Activated naive CD4-positive, alpha-beta T cell treated with Interleukin-2 at 50 U/mL for 16 hours (primary cell): ENCODE measurements at regions not wholly inside any gene's neighbourhood (a gene's known extent, or its start where the extent isn't known, plus 50 kb on each side); places are given as distances from the start of the nearest gene placed in this dataset.
"Not testable (repeated sequence)": the region's sequence is repeated elsewhere in the genome, so short reads cannot be mapped to it uniquely, and the experiment has no call there.

Experiments
- DNase-seq: peaks from one replicate; pipeline ENCODE4 v3.0.0-alpha.2; 2020

GRCh38 chr15:22241451-22241850 is 161.1 kb downstream of the OR4M2 start:
- no peak for DNase-seq

DNA sequence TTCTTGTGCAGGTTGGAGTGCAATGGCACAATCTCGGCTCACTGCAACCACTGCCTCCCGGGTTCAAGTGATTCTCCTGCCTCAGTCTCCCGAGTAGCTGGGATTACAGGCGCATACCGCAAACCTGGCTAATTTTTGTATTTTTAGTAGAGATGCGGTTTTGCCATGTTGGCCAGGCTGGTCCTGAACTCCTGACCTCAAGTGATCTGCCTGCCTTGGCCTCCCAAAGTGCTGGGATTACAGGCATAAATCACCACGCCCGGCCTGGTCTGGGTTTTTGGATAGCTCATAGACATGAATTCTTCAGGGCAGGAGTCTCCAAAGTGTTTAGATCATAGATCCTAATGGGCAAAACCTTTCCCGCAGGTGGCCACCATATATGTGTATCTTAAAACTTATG is 162.0 kb downstream of the OR4M2 start:
- not testable (repeated sequence) for DNase-seq

- DNase-seq = no peak
Measured at GRCh38 chr15:22243440-22244130, 163.3 kb downstream of the OR4M2 start.

- not testable (repeated sequence) for DNase-seq
Measured at GRCh38 chr15:22249511-22249910, 169.2 kb downstream of the OR4M2 start.

- not testable (repeated sequence) for DNase-seq
Measured at GRCh38 chr15:22250501-22251290, 170.4 kb downstream of the OR4M2 start.

DNA sequence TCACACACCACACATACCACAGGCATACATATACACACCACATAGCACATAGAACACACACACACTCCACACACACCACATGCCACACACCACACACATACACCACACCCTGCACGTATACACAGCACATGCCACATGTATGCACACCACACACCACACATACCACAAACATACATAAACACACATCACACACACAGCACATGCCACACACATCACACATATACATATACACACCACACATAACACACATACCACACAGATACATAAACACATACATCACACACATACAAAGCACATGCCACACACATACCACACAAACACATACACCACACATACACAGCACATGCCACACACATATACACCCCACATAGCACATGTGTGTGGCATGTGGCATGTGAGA is 171.1 kb downstream of the OR4M2 start:
- DNase-seq = no peak

DNA sequence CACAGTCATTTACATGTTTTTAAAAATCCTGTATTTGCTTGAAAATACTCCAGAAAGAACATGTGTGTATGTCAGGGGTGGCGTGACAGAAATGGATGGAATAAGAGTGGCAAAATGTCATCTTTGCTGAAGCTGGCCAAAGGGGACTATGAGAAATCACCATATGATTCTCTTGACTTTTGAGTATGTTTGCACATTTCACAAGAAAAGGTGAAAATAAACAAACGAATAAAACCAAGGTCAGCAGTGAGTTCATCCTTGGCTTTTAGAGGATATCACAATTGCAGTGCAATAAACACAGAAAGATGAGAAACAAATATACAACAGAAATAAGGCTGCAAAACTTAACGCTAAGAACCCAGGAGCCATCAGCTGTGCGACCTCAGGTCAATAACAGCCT is 171.7 kb downstream of the OR4M2 start:
- not testable (repeated sequence) for DNase-seq

DNA sequence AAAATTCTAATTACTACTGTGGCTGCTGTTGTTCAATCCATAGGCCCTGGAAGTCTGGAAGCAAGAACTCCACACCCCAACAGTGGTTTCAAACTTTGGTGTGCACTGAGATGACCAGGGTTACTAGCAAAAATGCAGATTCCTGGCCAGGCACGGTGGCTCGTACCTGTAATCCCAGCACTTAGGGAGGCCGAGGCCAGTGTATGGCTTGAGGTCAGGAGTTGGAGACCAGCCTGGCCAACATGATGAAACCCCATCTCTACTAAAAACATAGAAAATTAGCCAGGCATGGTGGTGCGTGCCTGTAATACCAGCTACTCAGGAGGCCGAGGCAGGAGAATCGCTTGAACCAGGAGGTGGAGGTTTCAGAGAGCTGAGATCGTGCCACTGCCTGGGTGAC is 172.2 kb downstream of the OR4M2 start:
- DNase-seq = not testable (repeated sequence)

- DNase-seq = not testable (repeated sequence)
Measured at GRCh38 chr15:22253002-22253675, 172.8 kb downstream of the OR4M2 start.

DNA sequence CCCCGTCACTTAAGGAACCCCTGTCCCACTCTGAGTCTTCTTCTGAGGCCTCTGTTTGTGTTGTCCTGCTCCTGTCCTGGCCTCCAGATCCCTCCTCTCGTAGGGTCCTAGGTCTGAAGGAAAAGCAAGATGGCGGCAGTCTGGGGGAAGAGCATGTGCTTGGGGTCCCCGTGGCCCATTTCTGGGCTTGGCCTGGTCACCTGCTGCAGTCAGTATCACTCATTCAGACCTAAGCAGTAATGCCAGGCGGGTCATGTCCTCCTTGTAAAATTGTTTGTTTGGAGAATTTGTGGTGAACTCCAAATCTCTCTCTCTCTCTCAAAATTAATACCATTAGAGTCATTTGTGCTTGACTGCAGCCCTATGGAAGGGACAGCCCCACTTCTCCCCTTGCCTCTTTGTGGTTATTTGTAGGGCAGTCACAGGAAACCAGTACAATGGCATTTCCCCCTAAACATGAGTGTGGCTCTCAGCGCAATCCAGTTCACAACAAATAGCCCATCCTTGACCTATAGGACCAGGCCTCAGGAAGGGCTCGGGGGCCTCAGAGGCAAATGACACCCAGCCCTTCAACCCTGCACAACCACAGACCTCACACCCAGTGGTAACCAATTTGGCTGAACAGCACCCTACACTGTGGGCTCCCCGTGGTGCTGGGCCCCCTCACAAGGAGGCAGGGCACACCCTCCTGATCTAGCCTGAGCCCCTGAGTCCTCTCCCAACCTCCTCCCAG is 173.5 kb downstream of the OR4M2 start:
- no peak for DNase-seq

DNA sequence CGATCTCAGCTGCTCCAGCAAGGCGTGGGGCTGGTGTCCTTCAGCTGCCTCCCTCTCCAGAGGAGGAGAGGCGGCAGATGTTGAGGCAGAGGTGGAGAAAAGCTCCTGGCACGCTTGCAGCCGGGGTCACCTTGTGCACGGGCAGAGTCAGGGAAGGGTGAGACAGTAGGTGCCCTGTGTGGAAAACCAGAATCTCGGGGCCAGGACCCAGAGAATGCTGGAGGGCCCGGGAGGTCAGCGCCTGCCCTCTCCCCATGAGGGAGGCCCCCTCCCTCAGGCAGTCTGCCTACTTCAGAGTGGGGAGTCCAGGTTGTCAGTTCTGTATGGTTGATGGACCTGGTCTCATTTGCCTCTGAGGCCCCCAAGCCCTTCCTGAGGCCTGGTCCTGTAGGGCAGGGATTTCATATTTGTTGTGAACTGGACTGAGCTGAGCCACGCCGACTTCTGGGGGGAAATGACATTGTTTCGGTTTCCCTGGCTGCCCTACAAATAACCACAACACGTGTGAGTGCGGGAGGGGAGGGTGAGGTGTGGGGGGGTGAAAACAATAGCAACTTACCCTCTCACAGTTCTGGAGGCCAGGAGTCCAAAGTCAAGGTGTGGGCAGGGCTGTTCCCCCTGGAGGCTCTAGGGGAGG is 174.2 kb downstream of the OR4M2 start:
- not testable (repeated sequence) for DNase-seq

DNA sequence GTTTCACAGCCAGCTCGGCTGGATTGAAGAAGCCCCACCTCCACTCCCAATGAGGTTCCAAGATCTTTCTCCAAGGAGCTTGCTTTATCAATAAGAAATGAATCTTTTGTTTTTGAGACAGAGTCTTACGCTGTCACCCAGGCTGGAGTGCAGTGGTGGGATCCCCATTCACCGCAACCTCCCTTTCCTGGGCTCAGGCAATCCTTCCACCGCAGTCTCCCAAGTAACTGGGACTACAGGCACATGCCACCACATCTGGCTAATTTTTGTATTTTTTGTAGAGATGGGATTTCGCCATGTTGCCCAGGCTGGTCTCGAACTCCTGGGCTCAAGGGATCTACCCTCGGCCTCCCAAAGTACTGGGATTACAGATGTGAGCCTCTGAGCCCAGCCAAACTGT is 175.3 kb downstream of the OR4M2 start:
- DNase-seq = not testable (repeated sequence)

DNA sequence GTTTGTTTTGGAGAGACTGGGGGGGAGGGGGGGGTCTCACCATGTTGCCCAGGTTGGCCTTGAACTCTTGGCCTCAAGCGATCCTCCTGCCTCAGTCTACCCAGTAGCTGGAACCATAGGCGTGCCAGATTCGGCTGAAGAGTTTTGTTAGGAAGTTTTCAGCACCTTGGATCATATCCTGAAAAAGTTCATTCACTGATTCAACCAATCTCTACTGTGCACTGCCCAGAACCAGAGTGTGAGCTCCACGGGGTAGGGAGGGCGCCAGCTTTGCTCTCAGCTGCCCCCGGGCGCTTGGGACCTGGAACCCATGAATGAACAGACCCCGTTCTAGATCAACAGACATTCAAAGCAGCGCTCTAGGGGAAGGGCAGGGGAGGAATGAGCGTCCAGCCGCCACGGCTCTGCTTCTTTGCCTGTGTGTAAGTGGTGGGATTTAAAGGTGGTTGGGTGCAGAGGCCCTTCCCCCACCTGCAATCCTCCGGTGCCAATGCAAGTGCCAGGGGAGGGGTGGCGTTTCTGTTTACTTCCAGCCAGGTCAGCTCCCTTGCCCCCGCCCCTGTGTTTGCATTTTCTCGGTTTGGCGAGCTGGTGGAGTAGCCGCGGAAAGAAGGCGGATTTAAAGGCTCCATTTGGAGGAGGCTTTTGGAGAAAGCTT is 176.2 kb downstream of the OR4M2 start:
- not testable (repeated sequence) for DNase-seq

GRCh38 chr15:22257047-22258008 is 177.0 kb downstream of the OR4M2 start:
- no peak for DNase-seq

DNA sequence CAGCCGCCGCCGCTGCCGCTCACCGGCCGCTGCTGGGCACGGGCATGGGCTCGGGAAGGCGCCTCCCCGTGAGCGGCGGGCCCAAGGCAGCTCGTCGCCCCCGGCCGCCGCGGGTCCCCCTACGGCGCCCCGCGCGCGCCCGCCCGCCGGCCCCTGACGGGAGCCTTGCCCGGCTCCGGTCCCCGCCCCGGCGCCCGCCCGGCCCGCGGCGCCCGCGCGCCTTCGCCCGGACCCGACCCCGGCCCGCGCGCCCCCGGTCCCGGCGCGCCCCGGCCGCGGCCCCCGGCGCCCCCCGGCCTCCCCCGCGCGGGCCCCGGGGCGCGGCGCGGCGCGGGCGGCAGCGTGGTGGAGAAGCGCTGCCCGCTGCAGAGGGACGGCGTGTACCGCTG is 177.7 kb downstream of the OR4M2 start:
- DNase-seq = no peak

DNA sequence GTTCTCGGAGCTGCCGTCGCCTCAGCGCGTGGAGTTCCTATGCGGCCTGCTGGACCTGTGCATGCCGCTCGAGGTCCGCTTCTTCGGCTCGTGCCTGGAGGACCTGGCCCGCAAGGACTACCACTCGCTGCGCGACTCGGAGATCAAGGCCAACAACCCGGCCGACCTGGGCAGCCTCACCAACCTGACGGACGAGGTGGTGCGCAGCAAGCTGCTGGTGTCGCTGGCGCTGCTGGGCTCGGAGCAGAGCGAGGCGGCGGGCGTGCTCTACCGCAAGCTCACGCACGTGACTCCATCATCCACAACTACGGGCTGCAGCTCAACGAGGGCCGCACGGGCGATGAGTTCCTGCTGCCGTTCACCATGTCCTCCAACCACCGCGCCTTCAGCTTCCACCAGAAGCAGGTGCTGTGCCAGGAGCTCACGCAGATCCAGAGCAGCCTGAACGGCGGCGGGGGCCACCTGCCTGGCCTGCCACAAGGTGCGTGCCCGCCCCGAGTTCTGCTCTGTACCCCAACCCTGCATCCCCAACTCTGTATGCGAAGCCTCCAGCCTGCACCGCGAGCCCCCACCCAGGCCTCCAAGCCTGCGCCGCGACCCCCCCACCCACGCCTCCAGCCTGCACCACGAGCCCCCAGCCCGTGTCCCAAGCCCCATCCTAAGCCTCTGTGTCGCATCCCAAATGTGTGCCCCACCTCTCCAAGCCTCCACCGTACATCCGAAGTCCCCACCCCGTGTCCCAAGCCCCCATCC is 178.2 kb downstream of the OR4M2 start:
- DNase-seq = no peak

DNA sequence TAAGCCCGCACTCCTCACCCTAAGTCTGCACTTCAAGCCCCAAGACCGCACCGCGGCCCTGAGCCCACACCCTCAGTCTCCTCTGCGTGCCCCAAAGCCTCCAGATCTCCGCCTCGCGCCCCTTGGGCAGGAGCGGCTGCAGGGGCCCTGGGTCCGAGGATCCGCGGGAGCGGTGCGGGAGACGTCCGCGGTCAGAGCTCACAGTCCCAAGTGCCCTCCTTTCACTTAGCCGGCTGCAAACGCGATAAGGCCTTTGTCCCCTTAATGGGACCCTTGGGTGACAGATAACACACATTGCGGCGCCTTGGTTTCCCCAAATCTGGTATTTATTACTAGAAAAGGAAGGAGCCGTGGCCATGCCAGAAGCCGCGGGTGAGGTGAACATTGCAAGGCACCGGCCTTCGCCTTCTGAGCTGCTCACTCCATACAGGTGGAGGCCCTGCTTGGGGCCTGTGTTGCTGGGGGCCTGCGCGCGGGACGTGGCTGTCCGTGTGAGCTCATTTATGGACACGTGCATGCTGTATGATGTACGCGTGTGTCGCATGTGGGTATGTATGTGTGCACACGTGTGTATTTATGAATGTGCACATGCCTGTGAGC is 178.9 kb downstream of the OR4M2 start:
- not testable (repeated sequence) for DNase-seq

DNA sequence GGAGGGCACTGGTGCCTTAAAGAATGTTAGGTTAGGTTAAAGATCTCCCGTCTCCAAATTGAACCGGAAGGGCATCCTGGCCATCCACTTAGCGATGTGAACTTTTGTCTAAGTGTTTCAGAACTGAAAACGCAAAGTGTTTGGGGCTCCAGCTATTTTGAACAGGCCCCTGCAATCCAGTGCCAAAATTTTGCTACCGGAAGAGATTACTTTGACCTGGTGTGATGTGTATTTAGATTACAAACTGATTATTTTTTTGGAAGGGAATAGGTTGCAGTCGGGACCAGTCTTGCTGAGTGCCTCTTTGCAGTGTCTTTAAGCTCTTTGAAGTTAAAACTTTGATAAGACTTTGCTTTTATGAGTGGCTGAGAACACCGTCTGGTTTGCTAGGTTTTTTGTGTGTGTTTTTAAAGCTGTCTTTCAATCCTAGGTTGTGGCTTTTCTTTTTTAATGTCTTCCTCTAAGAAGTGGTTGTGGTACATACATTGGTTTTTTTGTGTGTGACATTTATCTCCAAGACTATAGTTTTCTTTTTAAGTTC is 179.6 kb downstream of the OR4M2 start:
- no peak for DNase-seq

- peak; percentile 41 for DNase-seq
Measured at GRCh38 chr15:22262613-22263020, 182.3 kb downstream of the OR4M2 start.
